Endothelial cell of umbilical vein (primary cell): ENCODE measurements at regions not wholly inside any gene's neighbourhood (a gene's known extent, or its start where the extent isn't known, plus 50 kb on each side); places are given as distances from the start of the nearest gene placed in this dataset.

ENCODE experiments used
- BruUV-seq: library from RNA; stranded (reverse); fragments of 400-500 nt; replicated peaks from 2 replicates; lab custom pipeline; 2021; lab: Mats Ljungman, UMichigan
- CTCF ChIA-PET: fragments of 300-600, 350-600 bp; sonication (Branson Sonifier 250); formaldehyde crosslinking; loops from one replicate; lab custom pipeline; 2021; ENCODE audit warnings: antibody characterized with exemption, inconsistent platforms; lab: Charles Lee
- POLR2A ChIA-PET: fragments of 300-600, 350-600 bp; sonication (Branson Sonifier 250); formaldehyde crosslinking; loops from one replicate; lab custom pipeline; 2021; ENCODE audit warnings: antibody characterized with exemption, inconsistent platforms; lab: Charles Lee
- DNase-seq: peaks from one replicate; pipeline ENCODE4 v3.0.0-alpha.2; 2011; ENCODE audit warnings: low read depth, low spot score
- FAIRE-seq: peaks from 2 replicates; lab custom pipeline; 2011; peaks lifted over from hg19 to GRCh38; lab: Jason Lieb, UNC
- H2AFZ ChIP-seq: 2 replicates; pipeline ENCODE4 v1.6.0; 2012; ENCODE audit warnings: low read depth, low read length, control low read depth, inconsistent platforms
- H3K27ac ChIP-seq: 2 replicates; pipeline ENCODE4 v1.5.1; 2011; ENCODE audit warnings: low read depth, mild to moderate bottlenecking, control low read depth, low read length, moderate library complexity; ENCODE audit not compliant: insufficient read depth
- H3K27me3 ChIP-seq, 2 experiments: 2 replicates each; pipeline versions ENCODE4 v1.6.0 to v1.6.1; 2011; ENCODE audit warnings: low read length in 2 of 2, mixed read lengths in 1 of 2; ENCODE audit not compliant: control insufficient read depth in 2 of 2, insufficient read depth in 2 of 2
- H3K36me3 ChIP-seq, 2 experiments: 2 replicates in 1 of 2; 3 replicates in 1 of 2; pipeline ENCODE4 v1.5.1; 2011; ENCODE audit warnings: low read length in 2 of 2, mild to moderate bottlenecking in 1 of 2, moderate library complexity in 1 of 2; ENCODE audit not compliant: control insufficient read depth in 2 of 2, insufficient read depth in 2 of 2; ENCODE audit errors: extremely low read depth in 1 of 2
- H3K4me1 ChIP-seq: 3 replicates; pipeline ENCODE4 v1.5.1; 2011; ENCODE audit warnings: mild to moderate bottlenecking, low read length; ENCODE audit not compliant: control insufficient read depth, insufficient read depth; ENCODE audit errors: extremely low read depth
- H3K4me2 ChIP-seq: 2 replicates; pipeline ENCODE4 v1.6.1; 2011; ENCODE audit warnings: low read length, control low read depth, mixed read lengths; ENCODE audit not compliant: insufficient read depth
- H3K4me3 ChIP-seq, 3 experiments: fragments of 200-600 bp in 1 of 3; sonication (generic), shearing (Covaris generic) in 1 of 3; replicated peaks in 1 of 3; 2 replicates each; pipeline ENCODE4 v1.5.1; 2011 to 2016; ENCODE audit warnings: control low read depth in 3 of 3, low read length in 3 of 3, mild to moderate bottlenecking in 2 of 3, inconsistent platforms in 1 of 3, low read depth in 1 of 3, moderate library complexity in 1 of 3; ENCODE audit not compliant: insufficient read depth in 1 of 3
- H3K79me2 ChIP-seq: 2 replicates; pipeline ENCODE4 v1.6.0; 2012; ENCODE audit warnings: low read length, inconsistent platforms; ENCODE audit not compliant: control insufficient read depth, insufficient read depth
- H3K9ac ChIP-seq: replicated peaks from 2 replicates; pipeline ENCODE3; 2011; ENCODE audit warnings: low read length, control low read depth; ENCODE audit not compliant: insufficient read depth; ENCODE audit errors: extremely low read depth
- H3K9me1 ChIP-seq: replicated peaks from 3 replicates; pipeline ENCODE4 v1.6.0; 2011; ENCODE audit warnings: mild to moderate bottlenecking, low read length; ENCODE audit not compliant: control insufficient read depth, insufficient read depth; ENCODE audit errors: extremely low read depth
- H3K9me3 ChIP-seq: replicated peaks from 2 replicates; pipeline ENCODE4 v1.5.1; 2012; ENCODE audit warnings: low read length, inconsistent platforms; ENCODE audit not compliant: control insufficient read depth, insufficient read depth
- H4K20me1 ChIP-seq: replicated peaks from 2 replicates; pipeline ENCODE3; 2011; ENCODE audit warnings: mild to moderate bottlenecking, low read length; ENCODE audit not compliant: control insufficient read depth, insufficient read depth; ENCODE audit errors: extremely low read depth
- EZH2 ChIP-seq: IDR thresholded peaks from 2 replicates; pipeline ENCODE4 v1.6.1; 2012; ENCODE audit warnings: borderline replicate concordance, low read depth, mild to moderate bottlenecking, moderate library complexity, low read length, inconsistent platforms; ENCODE audit not compliant: severe bottlenecking
- FOS ChIP-seq: IDR thresholded peaks from 2 replicates; pipeline ENCODE4 v1.6.1; 2011; ENCODE audit warnings: mild to moderate bottlenecking, low read length, moderate library complexity, borderline replicate concordance; ENCODE audit not compliant: insufficient read depth
- GATA2 ChIP-seq: IDR thresholded peaks from 2 replicates; pipeline ENCODE4 v1.7.0; 2011; ENCODE audit warnings: low read depth, mild to moderate bottlenecking, moderate library complexity, mixed read lengths, low read length; ENCODE audit not compliant: insufficient read length, insufficient read depth
- JUN ChIP-seq: IDR thresholded peaks from 2 replicates; pipeline ENCODE4 v1.6.1; 2011; ENCODE audit warnings: borderline replicate concordance, low read depth; ENCODE audit not compliant: insufficient read length, insufficient read depth
- MAX ChIP-seq: IDR thresholded peaks from 2 replicates; pipeline ENCODE4 v1.6.1; 2011; ENCODE audit not compliant: insufficient read depth, insufficient read length
- MYC ChIP-seq: IDR thresholded peaks from one replicate; pipeline ENCODE4 v1.6.1; 2011; ENCODE audit warnings: mild to moderate bottlenecking, low read depth, low read length
- POLR2A ChIP-seq: IDR thresholded peaks from 2 replicates; pipeline ENCODE4 v1.6.1; 2012; ENCODE audit warnings: low read depth, mild to moderate bottlenecking, control low read depth, low read length
- POLR2AphosphoS5 ChIP-seq: IDR thresholded peaks from 2 replicates; pipeline ENCODE4 v1.6.1; 2012; ENCODE audit warnings: low read depth, mild to moderate bottlenecking, control low read depth, low read length, moderate library complexity; ENCODE audit not compliant: insufficient read depth
- dilution Hi-C: fragments of 300-500 bp; cut with MboI; formaldehyde crosslinking; loops from one replicate; pipeline ENCODE4 v1.15.0; 2019; ENCODE audit warnings: low sequenced_read_pairs; ENCODE audit not compliant: extremely low pct_ligation_motif_present
- intact Hi-C: fragments of 100-400 bp; cut with micrococcal nuclease; formaldehyde crosslinking; loops from one replicate; pipeline ENCODE4 v1.10.0; 2022
- TF ChIP-seq, protein P1 (sequence below), 2 donors: IDR thresholded peaks; 1 replicate in 1 of 2; 2 replicates in 1 of 2; pipeline ENCODE4 v1.5.1; 2011; ENCODE audit warnings: low read length in 2 of 2, mild to moderate bottlenecking in 2 of 2, moderate library complexity in 2 of 2, control low read depth in 1 of 2, inconsistent platforms in 1 of 2, low read depth in 1 of 2; ENCODE audit not compliant: insufficient read depth in 1 of 2; ENCODE audit errors: extremely low read depth in 1 of 2

DNA sequence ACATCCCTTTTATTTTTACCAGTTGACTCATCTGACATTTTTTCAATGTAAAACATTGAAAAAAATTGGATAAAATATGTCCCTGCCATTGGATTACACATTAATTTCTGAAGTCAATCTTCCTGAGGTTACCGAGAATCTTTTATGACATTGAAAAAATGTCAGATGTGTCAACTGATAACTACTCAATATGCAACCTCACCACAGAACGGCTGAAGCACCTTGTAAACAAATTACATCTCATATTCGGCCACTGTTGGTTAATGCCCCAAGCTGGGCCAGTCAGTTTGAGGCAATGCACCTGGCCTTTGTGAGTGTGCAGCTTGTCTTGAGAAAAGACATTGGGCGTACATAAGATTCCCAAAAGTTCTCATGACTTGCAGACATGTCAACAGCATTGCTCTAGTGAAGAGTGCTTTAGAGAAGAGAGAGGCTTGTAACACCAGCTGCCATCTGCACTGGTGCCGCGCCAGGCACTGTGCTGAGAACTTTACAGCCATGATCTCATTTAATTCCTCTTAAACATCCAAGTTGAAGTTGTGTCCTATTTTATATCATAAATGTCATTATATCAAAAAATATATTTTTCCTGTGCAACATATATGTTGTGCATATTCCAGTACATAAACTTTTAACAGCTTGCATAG lies 112.7 kb upstream of the SLC35G4 start:
- CTCF ChIA-PET = no interaction called here
- TF ChIP-seq POLR2AphosphoS5 (no peak), GATA2 (no peak), POLR2A (no peak), FOS (peak; percentile 65)
- intact Hi-C loops (no loop called here), dilution Hi-C loops (no loop called here)
- no peak overlapping the region for H3K27ac ChIP-seq
- H3K9me3 ChIP-seq = no peaks in the 10 kb centered on the region
- peaks cover 38% of the 10 kb centered on the region for H3K4me1 ChIP-seq
- DNase-seq = no peak
- H4K20me1 ChIP-seq = no peaks in the 10 kb centered on the region
- no peaks in the 10 kb centered on the region for H3K9me1 ChIP-seq
- FAIRE-seq = no peak
- H3K9ac ChIP-seq = no peak overlapping the region
- no peak overlapping the region for H2AFZ ChIP-seq
- no peaks in the 10 kb centered on the region for H3K79me2 ChIP-seq
- POLR2A ChIA-PET = no interaction called here
- no peaks in the 10 kb centered on the region for H3K36me3 ChIP-seq
- H3K4me3 ChIP-seq = no peak overlapping the region
- no peak overlapping the region for H3K4me2 ChIP-seq
- H3K27me3 ChIP-seq = no peaks in the 10 kb centered on the region
- no TSS peak for BruUV-seq

- Histone ChIP-seq H3K79me2 (no peaks in the 10 kb centered on the region), H3K9me3 (no peaks in the 10 kb centered on the region), H2AFZ (no peak overlapping the region), H4K20me1 (no peaks in the 10 kb centered on the region), H3K9me1 (no peaks in the 10 kb centered on the region), H3K27me3 (no peaks in the 10 kb centered on the region), H3K9ac (no peak overlapping the region), H3K4me2 (no peak overlapping the region), H3K4me3 (no peak overlapping the region), H3K4me1 (peaks cover 31% of the 10 kb centered on the region), H3K36me3 (no peaks in the 10 kb centered on the region), H3K27ac (no peak overlapping the region)
- intact Hi-C loops (no loop called here), dilution Hi-C loops (no loop called here)
- TF ChIP-seq JUN (no peak), GATA2 (no peak), FOS (no peak), POLR2A (no peak), MAX (no peak), MYC (no peak), POLR2AphosphoS5 (no peak), EZH2 (no peak)
- TF ChIP-seq, protein P1, sequence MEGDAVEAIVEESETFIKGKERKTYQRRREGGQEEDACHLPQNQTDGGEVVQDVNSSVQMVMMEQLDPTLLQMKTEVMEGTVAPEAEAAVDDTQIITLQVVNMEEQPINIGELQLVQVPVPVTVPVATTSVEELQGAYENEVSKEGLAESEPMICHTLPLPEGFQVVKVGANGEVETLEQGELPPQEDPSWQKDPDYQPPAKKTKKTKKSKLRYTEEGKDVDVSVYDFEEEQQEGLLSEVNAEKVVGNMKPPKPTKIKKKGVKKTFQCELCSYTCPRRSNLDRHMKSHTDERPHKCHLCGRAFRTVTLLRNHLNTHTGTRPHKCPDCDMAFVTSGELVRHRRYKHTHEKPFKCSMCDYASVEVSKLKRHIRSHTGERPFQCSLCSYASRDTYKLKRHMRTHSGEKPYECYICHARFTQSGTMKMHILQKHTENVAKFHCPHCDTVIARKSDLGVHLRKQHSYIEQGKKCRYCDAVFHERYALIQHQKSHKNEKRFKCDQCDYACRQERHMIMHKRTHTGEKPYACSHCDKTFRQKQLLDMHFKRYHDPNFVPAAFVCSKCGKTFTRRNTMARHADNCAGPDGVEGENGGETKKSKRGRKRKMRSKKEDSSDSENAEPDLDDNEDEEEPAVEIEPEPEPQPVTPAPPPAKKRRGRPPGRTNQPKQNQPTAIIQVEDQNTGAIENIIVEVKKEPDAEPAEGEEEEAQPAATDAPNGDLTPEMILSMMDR (IDR thresholded peaks at IDR 0.05; ENCODE audit: extremely low read depth in 1 of 2, insufficient read depth in 1 of 2, low read depth in 1 of 2, low read length in 2 of 2) = no peak
- BruUV-seq = no TSS peak
- no peak for DNase-seq
- CTCF ChIA-PET = no interaction called here
- FAIRE-seq = no peak
- POLR2A ChIA-PET = no interaction called here
Measured at GRCh38 chr18:11495441-11495840, 114.0 kb upstream of the SLC35G4 start.
